ENCODE measurements at regions not wholly inside any gene's neighbourhood (a gene's known extent, or its start where the extent isn't known, plus 50 kb on each side); places are given as distances from the start of the nearest gene placed in this dataset.
A peak's percentile ranks its signal among the peaks of the same experiment; 100 is the strongest.

GRCh38 chrX:2640436-2641150, 50.5 kb upstream of the CD99 start:
- no peak for DNase-seq (ENCODE audit: low read depth)

GRCh38 chrX:2638279-2638678, 52.8 kb upstream of the CD99 start:
- DNase-seq (ENCODE audit: low read depth), result no peak

- DNase-seq (ENCODE audit: low read depth), result no peak
These were observed 55.8 kb upstream of the CD99 start for GRCh38 chrX:2635342-2635741.

- DNase-seq (ENCODE audit: low read depth), result peak; percentile 20
These were observed 58.3 kb upstream of the CD99 start for GRCh38 chrX:2632533-2633504.

GRCh38 chrX:2631743-2632532, 59.2 kb upstream of the CD99 start:
- DNase-seq (ENCODE audit: low read depth), result no peak

GRCh38 chrX:2630935-2631742, 60.0 kb upstream of the CD99 start:
- peak; percentile 41 for DNase-seq (ENCODE audit: low read depth)

GRCh38 chrX:2630008-2630934, 60.8 kb upstream of the CD99 start:
- peak; percentile 47 for DNase-seq (ENCODE audit: low read depth)

- DNase-seq (ENCODE audit: low read depth), result peak; percentile 20
These were observed 61.6 kb upstream of the CD99 start for GRCh38 chrX:2629316-2630007.

GRCh38 chrX:2628751-2629315, 62.3 kb upstream of the CD99 start:
- peak; percentile 19 for DNase-seq (ENCODE audit: low read depth)

GRCh38 chrX:2627272-2627867, 63.7 kb upstream of the CD99 start:
- peak; percentile 45 for DNase-seq (ENCODE audit: low read depth)

GRCh38 chrX:2626750-2627149, 64.3 kb upstream of the CD99 start:
- DNase-seq (ENCODE audit: low read depth), result no peak

GRCh38 chrX:2620576-2620975, 70.5 kb upstream of the CD99 start:
- DNase-seq (ENCODE audit: low read depth), result no peak

GRCh38 chrX:2618516-2618915, 72.6 kb upstream of the CD99 start:
- DNase-seq (ENCODE audit: low read depth), result no peak

- DNase-seq (ENCODE audit: low read depth), result peak; percentile 85
These were observed 76.2 kb upstream of the CD99 start for GRCh38 chrX:2614911-2615310.

GRCh38 chrX:2610246-2611170, 80.6 kb upstream of the CD99 start:
- peak; percentile 55 for DNase-seq (ENCODE audit: low read depth)

GRCh38 chrX:2609431-2610238, 81.5 kb upstream of the CD99 start:
- peak; percentile 25 for DNase-seq (ENCODE audit: low read depth)
